HG03558 (cell line): ENCODE measurements at regions not wholly inside any gene's neighbourhood (a gene's known extent, or its start where the extent isn't known, plus 50 kb on each side); places are given as distances from the start of the nearest gene placed in this dataset.

Experiments
- ATAC-seq: cut with Tn5 transposase; IDR thresholded peaks from one replicate; pipeline ENCODE4 v1.9.1; 2021; ENCODE audit warnings: moderate number of reproducible peaks; ENCODE audit not compliant: unreplicated experiment; ENCODE audit errors: extremely low read depth

- ATAC-seq = no peak
These were observed 635.4 kb upstream of the PFKP start for GRCh38 chr10:2431961-2432360.

- ATAC-seq = no peak
These were observed 639.9 kb upstream of the PFKP start for GRCh38 chr10:2427412-2427811.

GRCh38 chr10:2425320-2425719, 642.0 kb upstream of the PFKP start:
- no peak for ATAC-seq

- no peak for ATAC-seq
These were observed 652.8 kb upstream of the PFKP start for GRCh38 chr10:2414562-2414961.

GRCh38 chr10:2414039-2414438, 653.3 kb upstream of the PFKP start:
- no peak for ATAC-seq

- no peak for ATAC-seq
These were observed 657.3 kb upstream of the PFKP start for GRCh38 chr10:2410049-2410448.

GRCh38 chr10:2401459-2401858, 664.1 kb upstream of the ADARB2 start:
- no peak for ATAC-seq

- no peak for ATAC-seq
These were observed 662.2 kb upstream of the ADARB2 start for GRCh38 chr10:2399482-2399881.

- no peak for ATAC-seq
These were observed 655.0 kb upstream of the ADARB2 start for GRCh38 chr10:2392145-2392812.

- ATAC-seq = no peak
These were observed 650.3 kb upstream of the ADARB2 start for GRCh38 chr10:2387672-2388071.

- ATAC-seq = no peak
These were observed 649.9 kb upstream of the ADARB2 start for GRCh38 chr10:2387261-2387660.

- no peak for ATAC-seq
These were observed 642.9 kb upstream of the ADARB2 start for GRCh38 chr10:2380218-2380617.

GRCh38 chr10:2367083-2367482, 629.8 kb upstream of the ADARB2 start:
- no peak for ATAC-seq

GRCh38 chr10:2366264-2366931, 629.1 kb upstream of the ADARB2 start:
- no peak for ATAC-seq

GRCh38 chr10:2362331-2362730, 625.0 kb upstream of the ADARB2 start:
- ATAC-seq = no peak

- ATAC-seq = no peak
These were observed 621.3 kb upstream of the ADARB2 start for GRCh38 chr10:2358586-2358985.

GRCh38 chr10:2356670-2357069, 619.3 kb upstream of the ADARB2 start:
- ATAC-seq = no peak

- ATAC-seq = no peak
These were observed 614.2 kb upstream of the ADARB2 start for GRCh38 chr10:2351566-2351965.

- no peak for ATAC-seq
These were observed 604.9 kb upstream of the ADARB2 start for GRCh38 chr10:2342206-2342605.

GRCh38 chr10:2340831-2341647, 603.7 kb upstream of the ADARB2 start:
- ATAC-seq = no peak

GRCh38 chr10:2335626-2336025, 598.3 kb upstream of the ADARB2 start:
- ATAC-seq = no peak
